GM23338 (cell line): ENCODE measurements at regions not wholly inside any gene's neighbourhood (a gene's known extent, or its start where the extent isn't known, plus 50 kb on each side); places are given as distances from the start of the nearest gene placed in this dataset.
A peak's percentile ranks its signal among the peaks of the same experiment; 100 is the strongest.

ENCODE experiments used
- ATAC-seq: fragments of 200-7000 bp; cut with Tn5 transposase; 3 replicates; pipeline ENCODE4 v1.9.1; 2020
- DNase-seq: peaks from one replicate; pipeline ENCODE4 v3.0.0-alpha.2; 2015; ENCODE audit warnings: low spot score
- H2AFZ ChIP-seq: fragments of 200-600 bp; sonication (generic); 2 replicates; pipeline ENCODE4 v1.8.0; 2016; ENCODE audit warnings: antibody characterized with exemption, mild to moderate bottlenecking, moderate library complexity
- H3F3A ChIP-seq: fragments of 200-600 bp; sonication (generic); replicated peaks from 2 replicates; pipeline ENCODE4 v1.8.0; 2017; ENCODE audit warnings: antibody characterized with exemption, mixed run types, low read depth
- H3K27ac ChIP-seq: fragments of 200-600 bp; sonication (generic); 2 replicates; pipeline ENCODE4 v1.6.1; 2016; ENCODE audit warnings: low read depth
- H3K27me3 ChIP-seq: fragments of 200-600 bp; sonication (generic); 2 replicates; pipeline ENCODE4 v1.8.0; 2016; ENCODE audit warnings: mild to moderate bottlenecking, mixed run types, moderate library complexity; ENCODE audit not compliant: insufficient read depth
- H3K36me3 ChIP-seq: fragments of 200-600 bp; sonication (generic); 2 replicates; pipeline ENCODE4 v1.8.0; 2016; ENCODE audit warnings: mild to moderate bottlenecking; ENCODE audit not compliant: insufficient read depth
- H3K4me1 ChIP-seq: fragments of 200-600 bp; sonication (generic); 2 replicates; pipeline ENCODE4 v1.8.0; 2016; ENCODE audit warnings: mild to moderate bottlenecking, moderate library complexity; ENCODE audit not compliant: insufficient read depth
- H3K4me2 ChIP-seq: fragments of 200-600 bp; sonication (generic); 2 replicates; pipeline ENCODE4 v1.7.1; 2017; ENCODE audit warnings: mixed run types
- H3K4me3 ChIP-seq: fragments of 200-600 bp; sonication (generic); 2 replicates; pipeline ENCODE4 v1.6.1; 2016; ENCODE audit warnings: mixed run types
- H3K79me2 ChIP-seq: fragments of 200-600 bp; sonication (generic); replicated peaks from 2 replicates; pipeline ENCODE4 v1.8.0; 2017; ENCODE audit warnings: mild to moderate bottlenecking; ENCODE audit not compliant: insufficient read depth
- H3K9me2 ChIP-seq: fragments of 200-600 bp; sonication (generic); 2 replicates; pipeline ENCODE4 v1.8.0; 2017; ENCODE audit not compliant: insufficient read depth
- H4K20me1 ChIP-seq: fragments of 200-600 bp; sonication (generic); replicated peaks from 2 replicates; pipeline ENCODE4 v1.8.0; 2017; ENCODE audit warnings: mild to moderate bottlenecking; ENCODE audit not compliant: insufficient read depth
- H3K27ac Mint-ChIP-seq: 2 replicates; pipeline ENCODE4 v1.8.0; 2020; ENCODE audit warnings: inconsistent platforms, mild to moderate bottlenecking, moderate library complexity, mixed read lengths
- H3K27me3 Mint-ChIP-seq: 3 replicates; pipeline ENCODE4 v1.8.0; 2022; ENCODE audit warnings: low read depth, mild to moderate bottlenecking, moderate library complexity, mixed read lengths, inconsistent platforms; ENCODE audit not compliant: insufficient read depth, poor library complexity
- H3K36me3 Mint-ChIP-seq: 3 replicates; pipeline ENCODE4 v1.8.0; 2021; ENCODE audit warnings: low read depth, mild to moderate bottlenecking, inconsistent platforms, moderate library complexity, mixed read lengths
- H3K4me1 Mint-ChIP-seq: 3 replicates; pipeline ENCODE4 v1.8.0; 2020; ENCODE audit warnings: mild to moderate bottlenecking, inconsistent platforms, mixed read lengths
- H3K4me3 Mint-ChIP-seq: 3 replicates; pipeline ENCODE4 v1.8.0; 2021; ENCODE audit warnings: moderate library complexity, mild to moderate bottlenecking, inconsistent platforms, mixed read lengths
- H3K9me3 Mint-ChIP-seq: 3 replicates; pipeline ENCODE4 v1.8.0; 2020; ENCODE audit warnings: moderate library complexity, mild to moderate bottlenecking, inconsistent platforms, mixed read lengths
- CREB1 ChIP-seq: fragments of 250-450 bp; sonication (Bioruptor Pico); IDR thresholded peaks from 2 replicates; pipeline ENCODE4 v1.5.0; 2020; ENCODE audit warnings: low read depth, mild to moderate bottlenecking, moderate library complexity
- ETS1 ChIP-seq: IDR thresholded peaks from 2 replicates; pipeline ENCODE4 v1.6.1; 2016; ENCODE audit warnings: antibody characterized with exemption
- EZH2 ChIP-seq: fragments of 200-600 bp; sonication (generic); IDR thresholded peaks from one replicate; pipeline ENCODE4 v1.8.0; 2017; ENCODE audit warnings: antibody characterized with exemption, mild to moderate bottlenecking, low read depth; ENCODE audit not compliant: unreplicated experiment
- EZH2phosphoT487 ChIP-seq: fragments of 200-600 bp; sonication (generic); IDR thresholded peaks from one replicate; pipeline ENCODE4 v1.8.1; 2018; ENCODE audit warnings: antibody characterized with exemption; ENCODE audit not compliant: unreplicated experiment
- JUNB ChIP-seq: IDR thresholded peaks from one replicate; pipeline ENCODE4 v1.6.1; 2016; ENCODE audit warnings: antibody characterized with exemption; ENCODE audit not compliant: unreplicated experiment
- NANOG ChIP-seq: IDR thresholded peaks from 2 replicates; pipeline ENCODE4 v1.6.1; 2016; ENCODE audit warnings: antibody characterized with exemption, borderline replicate concordance
- POLR2AphosphoS5 ChIP-seq: IDR thresholded peaks from 2 replicates; pipeline ENCODE4 v1.6.1; 2016; ENCODE audit warnings: antibody characterized with exemption, low read depth
- STAT1 ChIP-seq: IDR thresholded peaks from one replicate; pipeline ENCODE4 v1.6.1; 2016; ENCODE audit warnings: antibody characterized with exemption; ENCODE audit not compliant: unreplicated experiment
- ZNF114 ChIP-seq: fragments of 250-450 bp; sonication (Bioruptor Pico); IDR thresholded peaks from 2 replicates; pipeline ENCODE4 v1.5.0; 2020; ENCODE audit warnings: mild to moderate bottlenecking, moderate library complexity
- ZNF331 ChIP-seq: fragments of 250-450 bp; sonication (Bioruptor Pico); IDR thresholded peaks from 2 replicates; pipeline ENCODE4 v1.5.0; 2020; ENCODE audit warnings: low read depth, mild to moderate bottlenecking, moderate library complexity
- ZNF462 ChIP-seq: fragments of 250-450 bp; sonication (Bioruptor Pico); IDR thresholded peaks from 2 replicates; pipeline ENCODE4 v1.5.0; 2020; ENCODE audit warnings: mild to moderate bottlenecking, moderate library complexity
- TF ChIP-seq, protein P1 (sequence below): IDR thresholded peaks from one replicate; pipeline ENCODE4 v1.6.1; 2018; ENCODE audit warnings: antibody characterized with exemption; ENCODE audit not compliant: unreplicated experiment
- TF ChIP-seq, protein P2 (sequence below), 2 experiments: fragments of 200-600 bp in 1 of 2; sonication (generic) in 1 of 2; conservative IDR thresholded peaks; 2 replicates each; pipeline versions ENCODE4 v1.5.1 to v1.6.1; 2016 to 2017; ENCODE audit warnings: antibody characterized with exemption in 2 of 2, low read depth in 2 of 2, mild to moderate bottlenecking in 2 of 2, moderate library complexity in 1 of 2

DNA sequence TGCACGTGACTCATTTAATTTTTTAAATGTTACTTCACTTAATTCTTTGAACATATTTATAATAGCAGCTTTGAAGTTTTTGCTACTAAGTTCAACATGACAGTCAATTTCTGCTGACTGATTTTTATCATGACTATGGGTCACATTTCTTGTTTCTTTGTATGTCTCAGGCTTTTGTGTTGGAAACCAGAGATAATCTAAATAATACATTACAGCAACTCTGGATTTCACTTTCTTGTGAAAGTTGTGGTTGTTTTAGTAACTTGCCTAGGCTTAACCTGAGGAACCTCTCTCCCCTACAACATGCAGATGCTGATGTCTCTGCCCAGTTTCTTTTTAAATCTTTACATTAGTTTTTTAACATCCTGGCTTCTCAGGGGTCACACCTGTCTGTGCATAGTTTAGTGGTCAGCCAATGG lies 180.8 kb downstream of the CCDC71L start:
- H3K4me2 ChIP-seq: no peak overlapping the region
- Mint-ChIP-seq H3K4me3 (no peak overlapping the region), H3K9me3 (no peaks in the 10 kb centered on the region), H3K4me1 (peaks cover 3% of the 10 kb centered on the region; the same call in 1 of the 3 replicates), H3K36me3 (no peaks in the 10 kb centered on the region), H3K27ac (no peak overlapping the region), H3K27me3 (no peaks in the 10 kb centered on the region)
- H3K4me1 ChIP-seq: no peaks in the 10 kb centered on the region
- no peak for ATAC-seq
- H3K4me3 ChIP-seq: no peak overlapping the region
- no peak for DNase-seq
- peaks cover 10% of the 10 kb centered on the region for H3K9me2 ChIP-seq
- no peaks in the 10 kb centered on the region for H3F3A ChIP-seq
- no peak for TF ChIP-seq ZNF114 (CRISPR knock-in tag)
- TF ChIP-seq POLR2AphosphoS5: no peak
- TF ChIP-seq STAT1: no peak
- TF ChIP-seq ZNF462 (CRISPR knock-in tag): no peak
- no peak for TF ChIP-seq ETS1
- TF ChIP-seq, protein P1, sequence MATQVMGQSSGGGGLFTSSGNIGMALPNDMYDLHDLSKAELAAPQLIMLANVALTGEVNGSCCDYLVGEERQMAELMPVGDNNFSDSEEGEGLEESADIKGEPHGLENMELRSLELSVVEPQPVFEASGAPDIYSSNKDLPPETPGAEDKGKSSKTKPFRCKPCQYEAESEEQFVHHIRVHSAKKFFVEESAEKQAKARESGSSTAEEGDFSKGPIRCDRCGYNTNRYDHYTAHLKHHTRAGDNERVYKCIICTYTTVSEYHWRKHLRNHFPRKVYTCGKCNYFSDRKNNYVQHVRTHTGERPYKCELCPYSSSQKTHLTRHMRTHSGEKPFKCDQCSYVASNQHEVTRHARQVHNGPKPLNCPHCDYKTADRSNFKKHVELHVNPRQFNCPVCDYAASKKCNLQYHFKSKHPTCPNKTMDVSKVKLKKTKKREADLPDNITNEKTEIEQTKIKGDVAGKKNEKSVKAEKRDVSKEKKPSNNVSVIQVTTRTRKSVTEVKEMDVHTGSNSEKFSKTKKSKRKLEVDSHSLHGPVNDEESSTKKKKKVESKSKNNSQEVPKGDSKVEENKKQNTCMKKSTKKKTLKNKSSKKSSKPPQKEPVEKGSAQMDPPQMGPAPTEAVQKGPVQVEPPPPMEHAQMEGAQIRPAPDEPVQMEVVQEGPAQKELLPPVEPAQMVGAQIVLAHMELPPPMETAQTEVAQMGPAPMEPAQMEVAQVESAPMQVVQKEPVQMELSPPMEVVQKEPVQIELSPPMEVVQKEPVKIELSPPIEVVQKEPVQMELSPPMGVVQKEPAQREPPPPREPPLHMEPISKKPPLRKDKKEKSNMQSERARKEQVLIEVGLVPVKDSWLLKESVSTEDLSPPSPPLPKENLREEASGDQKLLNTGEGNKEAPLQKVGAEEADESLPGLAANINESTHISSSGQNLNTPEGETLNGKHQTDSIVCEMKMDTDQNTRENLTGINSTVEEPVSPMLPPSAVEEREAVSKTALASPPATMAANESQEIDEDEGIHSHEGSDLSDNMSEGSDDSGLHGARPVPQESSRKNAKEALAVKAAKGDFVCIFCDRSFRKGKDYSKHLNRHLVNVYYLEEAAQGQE: no peak
- TF ChIP-seq, protein P2, sequence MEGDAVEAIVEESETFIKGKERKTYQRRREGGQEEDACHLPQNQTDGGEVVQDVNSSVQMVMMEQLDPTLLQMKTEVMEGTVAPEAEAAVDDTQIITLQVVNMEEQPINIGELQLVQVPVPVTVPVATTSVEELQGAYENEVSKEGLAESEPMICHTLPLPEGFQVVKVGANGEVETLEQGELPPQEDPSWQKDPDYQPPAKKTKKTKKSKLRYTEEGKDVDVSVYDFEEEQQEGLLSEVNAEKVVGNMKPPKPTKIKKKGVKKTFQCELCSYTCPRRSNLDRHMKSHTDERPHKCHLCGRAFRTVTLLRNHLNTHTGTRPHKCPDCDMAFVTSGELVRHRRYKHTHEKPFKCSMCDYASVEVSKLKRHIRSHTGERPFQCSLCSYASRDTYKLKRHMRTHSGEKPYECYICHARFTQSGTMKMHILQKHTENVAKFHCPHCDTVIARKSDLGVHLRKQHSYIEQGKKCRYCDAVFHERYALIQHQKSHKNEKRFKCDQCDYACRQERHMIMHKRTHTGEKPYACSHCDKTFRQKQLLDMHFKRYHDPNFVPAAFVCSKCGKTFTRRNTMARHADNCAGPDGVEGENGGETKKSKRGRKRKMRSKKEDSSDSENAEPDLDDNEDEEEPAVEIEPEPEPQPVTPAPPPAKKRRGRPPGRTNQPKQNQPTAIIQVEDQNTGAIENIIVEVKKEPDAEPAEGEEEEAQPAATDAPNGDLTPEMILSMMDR (conservative IDR thresholded peaks at IDR 0.05; ENCODE audit: low read depth in 2 of 2): no peak
- TF ChIP-seq JUNB: no peak
- no peak for TF ChIP-seq EZH2
- TF ChIP-seq NANOG: no peak
- TF ChIP-seq ZNF331: no peak
- no peak for TF ChIP-seq CREB1 (CRISPR knock-in tag)
- TF ChIP-seq EZH2phosphoT487: no peak
- no peaks in the 10 kb centered on the region for H3K36me3 ChIP-seq
- peak overlapping the region; percentile 87 for H2AFZ ChIP-seq
- H3K27ac ChIP-seq: no peak overlapping the region
- H3K79me2 ChIP-seq: no peaks in the 10 kb centered on the region
- H3K27me3 ChIP-seq: no peaks in the 10 kb centered on the region
- no peaks in the 10 kb centered on the region for H4K20me1 ChIP-seq
